SK-N-SH treated with all-trans-retinoic acid at 6 μM for 48 hours (cell line): ENCODE measurements at regions not wholly inside any gene's neighbourhood (a gene's known extent, or its start where the extent isn't known, plus 50 kb on each side); places are given as distances from the start of the nearest gene placed in this dataset.

Experiments
- ATAC-seq: fragments of 200-7000 bp; cut with Tn5 transposase; 3 replicates; pipeline ENCODE4 v1.9.1; 2020; ENCODE audit warnings: mild to moderate bottlenecking, moderate library complexity
- ARNTL ChIP-seq: fragments of 450-650 bp; formaldehyde crosslinking; IDR thresholded peaks from 2 replicates; pipeline ENCODE4 v1.5.0; 2020; ENCODE audit warnings: low read depth, mild to moderate bottlenecking, moderate library complexity, borderline replicate concordance
- BACH2 ChIP-seq: fragments of 250-450 bp; sonication (Bioruptor Pico); IDR thresholded peaks from 2 replicates; pipeline ENCODE4 v1.9.0; 2021; ENCODE audit warnings: mild to moderate bottlenecking, borderline replicate concordance
- CSDC2 ChIP-seq: fragments of 250-450 bp; sonication (Bioruptor Pico); IDR thresholded peaks from 2 replicates; pipeline ENCODE4 v1.5.0; 2020; ENCODE audit warnings: mild to moderate bottlenecking, moderate library complexity
- CSRNP3 ChIP-seq: fragments of 250-450 bp; sonication (Bioruptor Pico); IDR thresholded peaks from 2 replicates; pipeline ENCODE4 v1.5.1; 2021; ENCODE audit warnings: mild to moderate bottlenecking, moderate library complexity
- ESRRG ChIP-seq: fragments of 250-450 bp; sonication (Bioruptor Pico); IDR thresholded peaks from 2 replicates; pipeline ENCODE4 v1.6.1; 2021; ENCODE audit warnings: mild to moderate bottlenecking
- ISL1 ChIP-seq: fragments of 250-450 bp; sonication (Bioruptor Pico); IDR thresholded peaks from 2 replicates; pipeline ENCODE4 v2.1.2; 2022; ENCODE audit warnings: mild to moderate bottlenecking, moderate library complexity
- PATZ1 ChIP-seq: fragments of 250-450 bp; sonication (Bioruptor Pico); IDR thresholded peaks from 2 replicates; pipeline ENCODE4 v1.8.0; 2020; ENCODE audit warnings: mild to moderate bottlenecking, moderate library complexity, borderline replicate concordance
- SNAI2 ChIP-seq: fragments of 250-450 bp; sonication (Bioruptor Pico); IDR thresholded peaks from 2 replicates; pipeline ENCODE4 v1.5.0; 2020; ENCODE audit warnings: mild to moderate bottlenecking, moderate library complexity
- TCF4 ChIP-seq: fragments of 250-450 bp; sonication (Bioruptor Pico); IDR thresholded peaks from 2 replicates; pipeline ENCODE4 v1.8.0; 2021; ENCODE audit warnings: mild to moderate bottlenecking, moderate library complexity, borderline replicate concordance
- TOX ChIP-seq: fragments of 250-450 bp; sonication (Bioruptor Pico); IDR thresholded peaks from 2 replicates; pipeline ENCODE4 v1.8.0; 2021; ENCODE audit warnings: mild to moderate bottlenecking, moderate library complexity, borderline replicate concordance
- TSHZ2 ChIP-seq: fragments of 250-450 bp; sonication (Bioruptor Pico); IDR thresholded peaks from 2 replicates; pipeline ENCODE4 v1.5.0; 2020; ENCODE audit warnings: mild to moderate bottlenecking, moderate library complexity
- ZC3H10 ChIP-seq: fragments of 250-450 bp; sonication (Bioruptor Pico); IDR thresholded peaks from 2 replicates; pipeline ENCODE4 v1.5.1; 2021; ENCODE audit warnings: mild to moderate bottlenecking, moderate library complexity
- ZFP3 ChIP-seq: fragments of 250-450 bp; sonication (Bioruptor Pico); IDR thresholded peaks from 2 replicates; pipeline ENCODE4 v1.5.0; 2020; ENCODE audit warnings: mild to moderate bottlenecking, moderate library complexity
- ZFP30 ChIP-seq: fragments of 450-650 bp; formaldehyde crosslinking; IDR thresholded peaks from 2 replicates; pipeline ENCODE4 v1.5.0; 2022; ENCODE audit warnings: mild to moderate bottlenecking, moderate library complexity
- ZNF565 ChIP-seq: fragments of 450-650 bp; formaldehyde crosslinking; conservative IDR thresholded peaks from 2 replicates; pipeline ENCODE4 v1.5.0; 2020; ENCODE audit warnings: low read depth, mild to moderate bottlenecking, moderate library complexity
- ZNF70 ChIP-seq: fragments of 450-650 bp; formaldehyde crosslinking; IDR thresholded peaks from 2 replicates; pipeline ENCODE4 v1.5.0; 2020; ENCODE audit warnings: mild to moderate bottlenecking, moderate library complexity
- TF ChIP-seq, protein P1 (sequence below): fragments of 250-450 bp; sonication (Bioruptor Pico); IDR thresholded peaks from 2 replicates; pipeline ENCODE4 v1.5.1; 2020; ENCODE audit warnings: low read depth, mild to moderate bottlenecking, moderate library complexity
- TF ChIP-seq, protein P2 (sequence below): fragments of 250-450 bp; sonication (Bioruptor Pico); IDR thresholded peaks from 2 replicates; pipeline ENCODE4 v1.8.0; 2021; ENCODE audit warnings: low read depth, mild to moderate bottlenecking, moderate library complexity, borderline replicate concordance

- no peak for TF ChIP-seq ZNF70
- TF ChIP-seq CSDC2 (CRISPR knock-in tag) = no peak
- no peak for TF ChIP-seq BACH2 (CRISPR knock-in tag)
- no peak for TF ChIP-seq ZC3H10
- TF ChIP-seq TCF4 (CRISPR knock-in tag) = no peak
Observed at GRCh38 chr11:112806256-112806655, 155.0 kb upstream of the NCAM1 start (continued).

- no peak for TF ChIP-seq TCF4 (CRISPR knock-in tag)
- TF ChIP-seq ZNF70 = no peak
- no peak for TF ChIP-seq SNAI2
- TF ChIP-seq ZNF565 (CRISPR knock-in tag) = no peak
- TF ChIP-seq ZFP3 = no peak
- TF ChIP-seq, protein P1, sequence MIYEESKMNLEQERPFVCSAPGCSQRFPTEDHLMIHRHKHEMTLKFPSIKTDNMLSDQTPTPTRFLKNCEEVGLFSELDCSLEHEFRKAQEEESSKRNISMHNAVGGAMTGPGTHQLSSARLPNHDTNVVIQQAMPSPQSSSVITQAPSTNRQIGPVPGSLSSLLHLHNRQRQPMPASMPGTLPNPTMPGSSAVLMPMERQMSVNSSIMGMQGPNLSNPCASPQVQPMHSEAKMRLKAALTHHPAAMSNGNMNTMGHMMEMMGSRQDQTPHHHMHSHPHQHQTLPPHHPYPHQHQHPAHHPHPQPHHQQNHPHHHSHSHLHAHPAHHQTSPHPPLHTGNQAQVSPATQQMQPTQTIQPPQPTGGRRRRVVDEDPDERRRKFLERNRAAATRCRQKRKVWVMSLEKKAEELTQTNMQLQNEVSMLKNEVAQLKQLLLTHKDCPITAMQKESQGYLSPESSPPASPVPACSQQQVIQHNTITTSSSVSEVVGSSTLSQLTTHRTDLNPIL (CRISPR knock-in tag) = no peak
- no peak for TF ChIP-seq ZFP30 (CRISPR knock-in tag)
- TF ChIP-seq ESRRG (CRISPR knock-in tag) = no peak
- ATAC-seq = peak; percentile 47; the same call in 2 of the 3 replicates
Observed at GRCh38 chr11:112806876-112807275, 154.3 kb upstream of the NCAM1 start.

DNA sequence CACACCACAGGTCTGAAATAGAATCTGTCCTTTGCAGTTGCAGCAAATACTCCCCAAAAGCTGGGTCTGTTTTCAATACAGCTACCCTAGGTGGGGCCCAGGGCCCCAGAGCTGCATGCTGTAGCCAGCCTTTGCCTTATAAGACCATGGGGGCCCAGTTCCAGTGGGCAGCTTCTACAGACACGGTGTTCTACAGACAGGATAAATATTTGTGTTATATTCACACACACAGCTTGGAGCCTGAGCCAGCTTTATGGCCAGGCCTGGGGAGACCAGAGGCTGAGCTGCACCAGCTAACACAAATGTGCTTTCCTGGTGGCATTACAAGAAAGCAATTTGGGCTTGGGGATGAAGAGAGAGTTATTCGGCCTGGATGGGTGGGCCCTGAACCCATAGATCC is 151.8 kb upstream of the NCAM1 start:
- TF ChIP-seq ESRRG (CRISPR knock-in tag) (no peak), CSDC2 (CRISPR knock-in tag) (no peak), PATZ1 (CRISPR knock-in tag) (no peak), SNAI2 (no peak), ZNF565 (CRISPR knock-in tag) (no peak)
- TF ChIP-seq, protein P2, sequence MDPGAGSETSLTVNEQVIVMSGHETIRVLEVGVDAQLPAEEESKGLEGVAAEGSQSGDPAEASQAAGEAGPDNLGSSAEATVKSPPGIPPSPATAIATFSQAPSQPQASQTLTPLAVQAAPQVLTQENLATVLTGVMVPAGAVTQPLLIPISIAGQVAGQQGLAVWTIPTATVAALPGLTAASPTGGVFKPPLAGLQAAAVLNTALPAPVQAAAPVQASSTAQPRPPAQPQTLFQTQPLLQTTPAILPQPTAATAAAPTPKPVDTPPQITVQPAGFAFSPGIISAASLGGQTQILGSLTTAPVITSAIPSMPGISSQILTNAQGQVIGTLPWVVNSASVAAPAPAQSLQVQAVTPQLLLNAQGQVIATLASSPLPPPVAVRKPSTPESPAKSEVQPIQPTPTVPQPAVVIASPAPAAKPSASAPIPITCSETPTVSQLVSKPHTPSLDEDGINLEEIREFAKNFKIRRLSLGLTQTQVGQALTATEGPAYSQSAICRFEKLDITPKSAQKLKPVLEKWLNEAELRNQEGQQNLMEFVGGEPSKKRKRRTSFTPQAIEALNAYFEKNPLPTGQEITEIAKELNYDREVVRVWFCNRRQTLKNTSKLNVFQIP = no peak
- no peak for ATAC-seq

DNA sequence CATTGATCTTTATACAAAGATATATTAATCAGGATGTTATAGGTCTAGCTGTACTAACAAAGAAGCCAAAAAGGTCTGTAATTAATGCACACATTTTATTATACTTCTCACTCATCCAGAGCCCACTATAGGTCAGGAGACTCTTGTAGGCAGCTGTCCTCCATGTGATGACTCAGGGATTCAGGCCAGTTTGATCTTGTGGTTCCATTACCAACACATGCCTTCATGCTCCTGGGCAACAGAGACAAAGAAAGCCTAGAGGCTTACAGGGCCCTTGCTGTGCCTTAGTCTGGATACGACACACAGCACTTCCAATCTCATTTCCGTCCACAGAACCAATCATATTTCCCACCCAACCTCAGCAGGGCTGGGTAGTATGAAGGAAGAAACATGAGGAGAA is 150.3 kb upstream of the NCAM1 start:
- ATAC-seq = no peak
- TF ChIP-seq TCF4 (CRISPR knock-in tag) (no peak), CSDC2 (CRISPR knock-in tag) (no peak), ARNTL (no peak), ISL1 (CRISPR knock-in tag) (no peak), SNAI2 (no peak), TOX (CRISPR knock-in tag) (no peak), ZFP30 (CRISPR knock-in tag) (no peak), ZNF70 (no peak), ZNF565 (CRISPR knock-in tag) (no peak), TSHZ2 (CRISPR knock-in tag) (no peak), ZC3H10 (no peak)
- TF ChIP-seq, all 23 proteins: peak for 0

DNA sequence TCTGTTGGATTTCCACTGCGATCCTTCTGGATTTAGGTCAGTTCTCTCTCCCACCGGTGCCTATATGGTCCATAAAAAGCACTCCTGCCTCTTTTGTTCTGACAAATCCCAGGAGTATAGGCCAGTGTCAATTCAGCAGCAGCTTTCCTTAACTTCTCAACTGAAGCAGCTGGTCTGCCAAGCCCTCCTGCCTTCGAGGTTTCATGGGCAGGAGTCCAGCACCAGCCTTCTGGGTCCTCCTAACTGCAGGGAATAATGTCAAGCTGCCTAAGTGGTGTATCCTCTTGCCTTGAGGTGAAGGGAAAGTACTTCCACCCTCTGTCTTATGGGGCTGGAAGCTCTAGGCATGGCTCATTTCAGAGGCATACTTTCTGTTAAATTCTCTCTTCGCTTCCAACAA is 149.4 kb upstream of the NCAM1 start:
- ATAC-seq = no peak
- TF ChIP-seq ESRRG (CRISPR knock-in tag) = no peak
- no peak for TF ChIP-seq ISL1 (CRISPR knock-in tag)
- TF ChIP-seq, protein P1 (CRISPR knock-in tag) = no peak
- TF ChIP-seq ZC3H10 = no peak
- TF ChIP-seq SNAI2 = no peak
- TF ChIP-seq PATZ1 (CRISPR knock-in tag) = no peak
- no peak for TF ChIP-seq CSRNP3 (CRISPR knock-in tag)
- no peak for TF ChIP-seq BACH2 (CRISPR knock-in tag)
- TF ChIP-seq, protein P2 = no peak
- TF ChIP-seq ZFP30 (CRISPR knock-in tag) = no peak
- TF ChIP-seq TCF4 (CRISPR knock-in tag) = no peak
- no peak for TF ChIP-seq ZFP3
- no peak for TF ChIP-seq TOX (CRISPR knock-in tag)
